ENCODE measurements at regions not wholly inside any gene's neighbourhood (a gene's known extent, or its start where the extent isn't known, plus 50 kb on each side); places are given as distances from the start of the nearest gene placed in this dataset.

DNA sequence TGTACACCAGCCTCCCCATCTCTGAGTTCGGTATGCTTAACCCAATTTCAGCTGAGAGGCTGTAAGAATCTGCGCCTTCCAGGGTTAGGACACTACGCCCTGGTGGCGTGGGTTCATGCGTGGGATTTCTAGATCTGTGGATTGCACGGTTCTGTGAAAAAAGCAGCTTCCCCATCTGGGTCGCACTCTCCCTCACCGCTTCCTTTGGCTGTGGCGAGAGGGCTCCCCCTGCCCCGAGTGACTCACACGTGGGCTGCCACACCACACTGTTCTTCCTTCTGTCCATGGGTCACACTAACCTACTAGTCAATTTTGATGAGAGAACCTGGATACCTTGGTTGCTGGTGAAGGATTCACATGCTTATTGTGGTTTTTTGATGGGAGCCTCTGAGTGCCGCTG, 256.0 kb upstream of the MAF start:
- TF ChIP-seq CTCF (conservative IDR thresholded peaks at IDR 0.05): no peak
- H3K27me3 Mint-ChIP-seq (ENCODE audit: low read depth): no peaks in the 10 kb centered on the region; the same call in 1 of the 2 replicates

More for the DNA sequence above, 256.0 kb upstream of the MAF start:
- Histone ChIP-seq H2AFZ (ENCODE audit: low read length) (no peak overlapping the region), H2BK15ac (ENCODE audit: low read depth, low read length) (no peak overlapping the region), H2BK120ac (ENCODE audit: low read depth, low read length, poor library complexity, severe bottlenecking) (no peak overlapping the region), H3K14ac (ENCODE audit: insufficient read depth, low read length) (no peak overlapping the region; the same call in 1 of the 2 replicates), H3K23ac (ENCODE audit: insufficient read length, low read depth, low read length) (no peak overlapping the region), H3K4me1 (ENCODE audit: insufficient read depth, low read length) (no peaks in the 10 kb centered on the region), H3T11ph (ENCODE audit: low read length) (no peak overlapping the region), H3K79me1 (ENCODE audit: insufficient read depth, low read depth, low read length, poor library complexity, severe bottlenecking) (no peaks in the 10 kb centered on the region), H3K56ac (ENCODE audit: insufficient read length, low read depth, low read length) (no peak overlapping the region), H3K4me2 (ENCODE audit: insufficient read depth, insufficient read length, low read length) (no peak overlapping the region), H4K5ac (ENCODE audit: insufficient read length, low read depth, low read length) (no peak overlapping the region), H4K20me1 (ENCODE audit: control insufficient read depth, insufficient read depth, insufficient read length) (no peaks in the 10 kb centered on the region), H3K18ac (ENCODE audit: insufficient read length, low read depth, low read length) (no peak overlapping the region), H2BK12ac (ENCODE audit: insufficient read length, low read depth, low read length) (no peak overlapping the region), H3K23me2 (ENCODE audit: insufficient read length, low read depth, low read length, poor library complexity, severe bottlenecking) (no peaks in the 10 kb centered on the region), H3K9ac (ENCODE audit: extremely low read depth, insufficient read length, low read length) (no peak overlapping the region), H3K9me3 (ENCODE audit: control insufficient read depth, low read depth, low read length) (no peaks in the 10 kb centered on the region), H3K27me3 (ENCODE audit: insufficient read depth, low read length) (no peaks in the 10 kb centered on the region), H3K4ac (ENCODE audit: low read depth, low read length) (no peak overlapping the region), H2BK5ac (ENCODE audit: insufficient read length, low read length) (no peak overlapping the region), H3K27ac (ENCODE audit: insufficient read length, low read depth, low read length) (no peak overlapping the region), H2BK20ac (ENCODE audit: low read depth, low read length, poor library complexity, severe bottlenecking) (no peak overlapping the region), H3K79me2 (ENCODE audit: insufficient read depth, low read length) (no peaks in the 10 kb centered on the region), H4K91ac (ENCODE audit: insufficient read length, low read depth, low read length) (no peak overlapping the region), H2AK5ac (ENCODE audit: insufficient read length, low read length) (no peak overlapping the region), H4K8ac (replicated peaks; ENCODE audit: insufficient read length, low read depth, low read length) (no peak overlapping the region)
- no peaks in the 10 kb centered on the region for H3K4me1 Mint-ChIP-seq
- H3K4me3 Mint-ChIP-seq: no peak overlapping the region
- peaks cover 28 to 33% of the 10 kb centered on the region in 2 experiments for H3K9me3 Mint-ChIP-seq
- peaks cover 0 to 14% (median 5%) of the 10 kb centered on the region in 3 experiments; a peak in 6 of 7 replicates for H3K36me3 Mint-ChIP-seq (ENCODE audit: insufficient read depth in 1 of 3, low read depth in 3 of 3)
- no peak for DNase-seq
- WGBS (ENCODE audit: extremely low coverage, insufficient read length, low lambda C conversion rate): no CpG with 5 or more reads among the region's 12 CpGs
- H3K27ac Mint-ChIP-seq: no peak overlapping the region

All from H9 (cell line).